Activated gamma-delta T cell treated with anti-CD3 and anti-CD28 coated beads, Interleukin-2, amount 50 U/mL, for 16 hours (primary cell): ENCODE measurements at regions not wholly inside any gene's neighbourhood (a gene's known extent, or its start where the extent isn't known, plus 50 kb on each side); places are given as distances from the start of the nearest gene placed in this dataset.
"Not testable (repeated sequence)": the region's sequence is repeated elsewhere in the genome, so short reads cannot be mapped to it uniquely, and the experiment has no call there.

Source experiments
- DNase-seq: peaks from one replicate; pipeline ENCODE4 v3.0.0-alpha.2; 2020; ENCODE audit warnings: low read depth

DNA sequence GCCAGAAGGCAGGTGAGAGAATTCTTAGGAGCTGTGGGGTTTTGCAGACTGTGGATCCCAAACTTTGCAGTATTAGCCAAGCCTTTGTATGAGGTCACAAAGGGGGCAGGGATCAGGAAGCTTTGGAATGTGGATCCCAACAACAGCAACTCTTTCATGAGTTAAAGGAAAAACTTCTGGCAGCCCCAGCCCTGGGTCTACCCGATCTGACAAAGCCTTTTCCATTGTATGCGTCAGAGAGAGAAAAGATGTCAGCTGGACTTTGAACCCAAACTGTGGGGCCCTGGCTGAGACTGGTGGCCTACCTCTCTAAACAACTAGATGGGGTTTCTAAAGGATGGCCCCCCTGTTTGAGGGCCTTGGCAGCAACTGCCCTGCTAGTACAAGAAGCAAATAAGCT, 101.8 kb upstream of the OSBPL11 start:
- DNase-seq, result not testable (repeated sequence)

DNA sequence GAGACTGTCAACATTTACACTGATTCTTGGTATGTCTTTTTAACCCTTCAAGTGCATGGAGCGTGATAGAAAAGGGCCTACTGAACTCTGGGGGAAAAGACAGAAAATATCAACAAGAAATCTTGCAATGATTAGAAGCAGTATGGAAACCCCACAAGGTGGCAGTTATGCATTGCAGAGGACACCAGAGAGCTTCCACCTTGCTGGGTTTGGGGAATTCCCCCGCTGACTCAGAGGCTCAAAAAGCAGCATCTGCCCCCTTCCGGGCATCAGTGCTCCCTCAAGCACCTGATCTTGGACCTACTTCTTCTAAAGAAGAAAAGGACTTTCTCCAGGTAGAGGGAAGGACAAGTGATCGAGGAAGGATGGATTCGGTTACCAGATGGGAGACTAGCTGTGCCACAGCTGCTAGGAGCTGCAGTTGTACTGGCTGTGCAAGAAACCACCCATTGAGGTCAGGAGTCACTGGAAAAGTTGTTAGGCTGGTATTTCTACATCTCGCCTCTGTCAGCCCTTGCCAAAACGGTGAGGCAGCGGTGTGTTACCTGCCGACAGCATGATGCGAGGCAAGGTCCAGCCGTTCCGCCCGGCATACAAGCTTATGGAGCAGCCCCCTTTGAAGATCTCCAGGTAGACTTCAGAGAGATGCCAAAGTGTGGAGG, 102.8 kb upstream of the OSBPL11 start:
- DNase-seq, result peak; percentile 13

DNA sequence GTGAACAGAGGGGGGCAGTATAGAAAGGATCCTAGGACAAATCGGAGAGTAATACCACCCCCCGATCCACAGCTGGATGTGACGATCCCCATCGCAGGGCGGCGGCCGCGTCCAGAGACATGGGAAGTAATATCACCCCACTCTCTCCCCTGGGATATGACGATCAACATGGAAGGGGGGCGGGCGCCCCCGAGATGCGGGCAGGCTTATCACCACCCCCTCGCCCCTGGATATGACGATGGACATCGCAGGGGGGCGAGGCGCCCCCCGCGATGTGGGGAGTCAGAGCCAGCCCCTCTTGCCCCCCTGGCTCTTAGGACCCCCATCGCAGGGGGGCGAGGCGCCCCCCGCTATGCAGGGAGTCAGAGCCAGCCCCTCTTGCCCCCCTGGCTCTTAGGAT, 120.4 kb upstream of the OSBPL11 start:
- DNase-seq, result no peak

DNA sequence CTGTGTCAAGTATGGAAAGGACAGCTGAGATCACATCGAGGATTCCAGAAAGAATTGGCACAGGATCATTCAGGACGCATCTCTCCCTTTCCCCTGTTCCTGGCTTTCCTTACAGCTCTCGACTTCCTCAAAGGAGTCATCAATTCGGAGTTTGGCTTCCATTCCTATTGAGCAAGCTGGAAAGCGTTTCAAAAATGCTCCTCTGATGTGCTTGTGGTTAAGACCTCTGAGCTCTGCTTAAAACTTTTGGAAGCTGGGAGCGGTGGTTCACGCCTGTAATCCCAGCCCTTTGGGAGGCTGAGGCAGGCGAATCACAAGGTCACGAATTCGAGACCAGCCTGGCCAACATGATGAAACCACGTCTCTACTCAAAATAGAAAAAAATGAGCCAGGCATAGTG, 136.9 kb upstream of the OSBPL11 start:
- DNase-seq, result not testable (repeated sequence)

DNA sequence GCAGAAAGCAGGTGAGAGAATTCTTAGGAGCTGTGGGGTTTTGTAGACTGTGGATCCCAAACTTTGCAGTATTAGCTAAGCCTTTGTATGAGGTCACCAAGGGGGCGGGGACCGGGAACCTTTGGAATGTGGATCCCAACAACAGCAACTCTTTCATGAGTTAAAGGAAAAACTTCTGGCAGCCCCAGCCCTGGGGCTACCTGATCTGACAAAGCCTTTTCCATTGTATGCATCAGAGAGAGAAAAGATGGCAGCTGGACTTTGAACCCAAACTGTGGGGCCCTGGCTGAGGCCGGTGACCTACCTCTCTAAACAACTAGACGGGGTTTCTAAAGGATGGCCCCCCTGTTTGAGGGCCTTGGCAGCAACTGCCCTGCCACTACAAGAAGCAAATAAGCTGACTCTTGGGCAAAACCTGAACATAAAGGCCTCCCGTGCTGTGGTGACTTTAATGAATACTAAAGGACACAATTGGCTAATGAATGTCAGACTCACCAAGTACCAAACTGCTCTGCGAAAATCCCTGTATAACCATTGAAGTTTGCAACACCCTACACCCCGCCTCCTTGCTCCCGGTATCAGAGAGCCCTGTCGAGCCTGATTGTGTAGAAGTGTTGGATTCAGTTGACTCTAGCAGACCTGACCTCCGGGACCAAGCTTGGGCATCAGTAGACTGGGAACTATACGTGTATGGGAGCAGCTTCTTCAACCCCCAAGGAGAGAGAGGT, 146.9 kb upstream of the OSBPL11 start:
- DNase-seq, result not testable (repeated sequence)

DNA sequence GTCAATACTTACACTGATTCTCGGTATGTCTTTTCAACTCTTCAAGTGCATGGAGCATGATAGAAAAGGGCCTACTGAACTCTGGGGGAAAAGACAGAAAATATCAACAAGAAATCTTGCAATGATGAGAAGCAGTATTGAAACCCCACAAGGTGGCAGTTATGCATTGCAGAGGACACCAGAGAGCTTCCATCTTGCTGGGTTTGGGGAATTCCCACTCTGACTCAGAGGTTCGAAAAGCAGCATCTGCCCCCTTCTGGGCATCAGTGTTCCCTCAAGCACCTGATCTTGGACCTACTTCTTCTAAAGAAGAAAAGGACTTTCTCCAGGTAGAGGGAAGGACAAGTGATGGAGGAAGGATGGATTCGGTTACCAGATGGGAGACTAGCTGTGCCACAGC, 147.5 kb upstream of the OSBPL11 start:
- DNase-seq, result peak; percentile 2

DNA sequence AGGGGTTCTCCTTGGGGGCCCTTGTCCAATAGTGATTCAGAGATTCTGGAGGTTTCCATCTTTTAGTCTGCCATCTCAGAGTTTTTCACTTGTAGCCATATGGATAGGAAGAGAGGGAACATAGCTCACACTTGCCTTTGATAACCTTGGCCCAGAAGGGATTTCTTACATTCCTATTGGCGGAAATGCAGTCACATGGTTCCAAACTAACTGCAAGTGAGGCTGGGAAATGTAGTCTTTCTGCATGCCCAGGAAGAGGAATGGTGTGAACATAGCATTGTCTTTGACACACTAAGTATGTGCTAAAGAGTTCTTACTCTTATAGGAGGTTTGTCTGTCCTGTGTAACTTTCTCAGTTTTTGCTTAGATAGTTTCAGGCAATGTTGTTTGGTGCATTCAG, 161.8 kb upstream of the OSBPL11 start:
- not testable (repeated sequence) for DNase-seq

DNA sequence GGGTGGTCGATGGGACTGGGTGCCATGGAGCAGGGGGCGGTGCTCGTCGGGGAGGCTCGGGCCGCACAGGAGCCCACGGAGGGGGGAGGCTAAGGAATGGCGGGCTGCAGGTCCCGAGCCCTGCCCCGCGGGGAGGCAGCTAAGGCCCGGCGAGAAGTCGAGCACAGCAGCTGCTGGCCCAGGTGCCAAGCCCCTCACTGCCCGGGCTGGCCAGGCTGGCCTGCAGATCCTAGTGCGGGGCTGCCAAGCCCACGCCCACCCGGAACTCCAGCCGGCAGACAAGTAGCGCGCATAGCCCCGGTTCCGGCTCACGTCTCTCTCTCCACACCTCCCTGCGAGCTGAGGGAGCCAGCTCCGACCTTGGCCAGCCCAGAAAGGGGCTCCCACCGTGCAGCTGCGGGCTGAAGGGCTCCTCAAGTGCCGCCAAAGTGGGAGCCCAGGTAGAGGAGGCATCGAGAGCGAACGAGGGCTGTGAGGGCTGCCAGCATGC, 163.4 kb upstream of the OSBPL11 start:
- DNase-seq, result not testable (repeated sequence)

DNA sequence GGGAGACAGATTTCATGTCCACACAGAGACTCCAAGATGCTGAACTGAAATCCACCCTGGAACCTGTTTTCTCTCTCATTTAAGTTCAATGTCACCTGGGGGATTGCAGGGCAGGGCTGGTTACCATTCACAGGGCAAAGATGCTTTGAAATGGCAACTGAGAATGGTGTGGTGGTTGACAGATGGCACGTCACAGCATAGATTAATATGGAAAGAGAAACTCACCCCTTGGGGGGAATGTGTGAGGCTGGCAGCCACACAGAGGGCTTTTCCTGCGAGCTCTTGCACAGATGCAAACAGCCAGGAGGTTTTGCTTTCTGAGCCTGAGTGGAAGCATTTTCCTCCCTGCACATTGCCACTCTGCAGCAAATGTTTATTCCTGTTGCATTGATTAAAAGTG, 167.3 kb upstream of the OSBPL11 start:
- DNase-seq, result not testable (repeated sequence)

DNA sequence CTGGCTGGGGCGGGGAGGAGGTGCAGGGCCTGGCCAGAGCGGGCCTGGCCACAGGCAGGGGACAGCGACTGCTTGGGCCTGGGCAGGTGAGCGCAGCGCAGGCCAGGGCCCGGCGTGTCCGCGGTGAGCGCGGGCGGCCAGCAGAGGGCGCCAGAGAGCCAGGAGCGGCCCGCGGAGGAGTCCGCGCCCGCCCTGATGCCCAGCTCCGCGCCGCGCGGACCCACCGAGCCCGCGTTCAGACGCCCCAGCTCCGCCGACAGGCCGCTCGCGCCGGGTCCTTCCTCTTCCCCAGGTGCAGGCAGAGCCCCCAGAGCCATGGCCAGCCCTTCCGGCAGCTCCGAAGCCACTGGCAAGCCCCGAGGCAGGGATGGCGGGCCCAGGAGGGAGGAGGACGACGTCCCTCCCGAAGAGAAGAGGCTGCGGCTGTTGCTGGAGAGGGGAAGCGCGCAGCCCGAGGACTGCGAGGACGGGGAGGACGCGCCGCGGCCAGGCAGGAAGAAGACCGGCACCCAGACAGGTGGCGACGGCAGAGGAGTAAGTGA, 171.1 kb upstream of the OSBPL11 start:
- peak; percentile 37 for DNase-seq

DNA sequence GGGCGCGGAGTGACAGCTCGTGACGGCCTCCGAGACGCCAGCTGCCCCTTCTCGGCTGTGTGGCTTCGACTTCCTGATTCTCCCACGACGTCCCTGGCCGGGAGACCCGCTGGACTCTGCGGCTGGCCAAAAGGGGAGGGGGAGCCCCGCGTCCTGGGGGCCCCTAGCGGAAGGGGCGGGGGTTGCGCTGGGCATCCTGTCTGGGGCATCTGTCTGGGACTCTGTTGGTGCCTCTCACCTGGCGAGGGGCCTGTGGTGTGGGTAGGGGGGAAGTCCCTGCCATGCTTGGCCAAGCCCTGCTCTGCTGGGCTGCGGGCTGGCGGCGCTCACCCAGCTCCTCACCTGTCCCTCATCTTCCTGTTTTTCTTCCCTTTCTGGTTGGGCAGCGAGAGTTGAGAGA, 171.6 kb upstream of the OSBPL11 start:
- peak; percentile 2 for DNase-seq

DNA sequence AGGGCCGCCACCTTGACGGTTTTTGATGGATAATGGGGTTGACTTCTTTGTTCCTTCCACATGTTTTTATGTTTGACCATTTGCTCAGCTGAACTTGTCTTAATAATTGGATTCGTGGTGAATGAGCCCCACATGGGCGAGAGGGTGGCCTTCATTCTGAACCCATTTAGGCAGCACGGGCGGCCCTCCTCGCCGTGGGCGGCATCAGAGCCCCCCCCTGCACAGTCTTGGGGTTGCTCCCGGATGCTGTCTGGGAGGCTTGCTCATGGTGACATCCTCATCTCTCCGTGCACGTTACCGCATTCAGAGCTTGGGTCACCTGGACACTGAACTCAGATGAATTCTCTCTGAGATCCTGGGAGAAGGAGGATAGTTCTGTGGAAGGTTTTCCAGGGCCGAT, 172.3 kb upstream of the OSBPL11 start:
- no peak for DNase-seq

DNA sequence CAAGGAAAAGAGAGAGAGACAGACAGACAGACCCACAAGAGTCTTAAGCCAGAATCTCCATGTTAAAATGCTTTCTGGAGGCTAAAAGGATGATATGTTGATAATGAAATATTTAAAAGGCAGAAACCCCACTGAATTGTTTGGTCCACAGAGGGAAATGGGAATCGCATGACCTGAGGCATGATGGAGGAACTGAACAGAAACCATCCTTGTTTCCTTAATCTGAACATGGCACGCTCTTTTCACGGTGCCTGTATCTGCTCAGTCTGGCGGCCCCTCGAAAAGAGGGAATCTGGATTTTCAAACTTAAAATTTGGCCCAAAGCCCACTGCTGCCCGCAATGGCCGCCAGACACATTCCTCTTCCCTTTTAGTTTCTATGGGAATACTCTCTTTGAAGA, 173.5 kb upstream of the OSBPL11 start:
- DNase-seq, result not testable (repeated sequence)

DNA sequence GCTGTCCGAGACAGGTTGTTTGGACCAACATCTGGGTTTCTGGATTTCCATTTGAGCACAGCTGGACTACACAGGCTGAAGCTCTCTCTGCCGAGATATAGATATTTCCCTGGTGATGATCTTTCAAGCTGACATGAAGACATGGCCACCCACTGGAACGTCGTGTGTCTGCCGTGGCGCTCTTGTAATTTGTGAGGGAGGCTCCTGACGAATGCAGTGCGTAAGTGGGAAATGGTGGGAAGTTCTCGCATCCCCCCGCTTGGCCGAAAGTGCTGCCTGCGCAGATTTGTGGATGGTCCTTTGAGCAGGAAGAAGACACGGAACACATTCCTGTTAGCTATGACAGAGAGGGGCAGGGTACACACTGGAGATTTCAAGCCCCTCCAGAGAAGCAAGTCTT, 176.2 kb upstream of the OSBPL11 start:
- not testable (repeated sequence) for DNase-seq

DNA sequence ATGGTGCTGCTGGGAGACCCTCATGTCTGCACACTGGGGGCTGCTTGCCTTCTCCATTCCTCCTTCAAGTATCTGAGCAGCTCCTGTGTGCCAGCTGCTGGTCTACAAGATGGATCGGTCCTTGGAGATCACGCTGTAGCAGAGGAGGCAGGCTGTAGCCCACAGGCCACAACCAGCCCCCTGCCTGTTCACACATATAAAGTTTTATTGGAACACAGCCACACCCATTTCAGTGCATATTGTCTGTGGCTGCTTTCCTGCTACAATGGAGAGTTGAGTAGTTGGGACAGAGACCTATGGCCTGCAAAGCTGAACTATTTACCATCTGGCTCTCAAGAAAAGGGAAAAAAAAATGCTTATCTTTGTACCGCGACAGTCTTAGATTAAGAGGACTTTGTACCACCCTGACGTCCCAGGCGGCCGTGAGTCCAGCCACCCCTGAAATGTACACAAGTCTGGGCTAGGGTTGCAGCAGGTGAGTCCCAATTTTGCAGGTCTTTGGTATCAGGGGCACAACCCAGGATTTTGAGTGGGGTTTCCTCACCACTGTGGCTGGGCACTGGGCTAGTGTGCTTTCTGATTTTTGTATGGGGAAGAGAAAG, 179.2 kb upstream of the OSBPL11 start:
- DNase-seq, result not testable (repeated sequence)

DNA sequence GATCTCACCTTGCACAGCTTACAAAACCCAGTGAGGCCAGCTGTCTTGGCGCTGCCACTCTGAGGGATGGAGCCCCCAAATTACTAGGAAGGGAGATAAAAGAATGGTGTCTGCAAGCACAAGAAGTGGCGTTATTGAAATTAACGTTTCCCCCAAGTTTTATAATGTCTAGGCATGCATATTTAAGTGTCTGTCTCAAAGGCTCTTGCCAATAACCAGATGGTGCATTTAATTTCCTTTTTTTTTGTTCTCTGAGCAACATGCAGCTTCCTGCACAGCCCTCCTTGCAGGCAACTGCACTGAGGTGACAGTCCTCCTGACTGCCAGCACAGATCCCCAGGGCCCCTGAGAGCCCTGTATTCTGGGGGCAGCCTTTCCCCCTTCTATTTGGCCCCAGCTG, 179.8 kb upstream of the OSBPL11 start:
- not testable (repeated sequence) for DNase-seq

DNA sequence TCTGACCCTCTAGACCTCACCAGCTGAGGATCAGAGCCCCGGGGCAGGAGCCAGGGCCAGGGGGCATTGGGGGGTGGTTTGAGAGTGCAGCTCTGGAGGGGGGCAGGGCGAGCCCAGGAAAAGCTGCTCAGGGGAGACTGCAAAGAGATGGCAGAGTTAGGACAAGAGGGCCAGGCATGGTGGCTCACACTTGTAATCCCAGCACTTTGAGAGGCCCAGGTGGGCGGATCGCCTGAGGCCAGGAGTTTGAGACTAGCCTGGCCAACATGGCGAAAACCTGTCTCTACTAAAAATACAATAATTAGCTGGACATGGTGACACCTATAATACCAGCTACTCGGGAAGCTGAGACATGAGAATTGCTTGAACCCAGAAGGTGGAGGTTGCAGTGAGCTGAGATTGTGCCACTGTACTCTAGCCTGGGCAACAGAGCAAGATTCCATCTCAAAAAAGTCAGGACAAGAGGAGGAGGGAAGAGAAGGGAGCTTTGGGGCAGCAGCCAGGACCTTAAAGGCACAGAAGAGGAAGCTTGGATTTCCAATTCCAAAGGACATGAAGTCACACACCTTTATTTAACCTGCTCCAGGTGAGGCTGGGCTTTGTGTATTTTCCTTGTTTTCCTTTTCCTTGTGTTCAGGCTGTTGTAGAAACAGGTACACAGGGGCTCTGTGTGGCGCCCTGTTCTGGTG, 180.5 kb upstream of the OSBPL11 start:
- not testable (repeated sequence) for DNase-seq

DNA sequence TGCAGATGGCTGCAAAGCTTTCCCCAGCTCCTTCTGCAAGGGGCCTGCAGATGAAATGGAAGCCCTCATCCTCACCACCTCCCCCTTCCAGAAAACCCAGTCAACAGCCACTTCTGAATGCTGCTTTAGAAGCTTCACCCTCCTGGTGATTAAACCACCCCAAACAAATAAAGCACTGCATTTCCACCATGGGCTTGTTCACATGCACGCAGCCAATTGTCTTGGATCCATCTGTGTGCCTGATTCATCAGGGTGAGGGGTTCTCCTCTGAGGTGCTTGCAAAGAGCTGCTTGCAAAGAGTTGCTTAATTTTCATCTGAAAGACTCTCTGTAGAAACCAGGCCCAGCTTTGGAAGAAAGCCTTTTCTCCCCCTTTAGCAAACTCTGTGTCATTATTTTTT, 184.0 kb upstream of the OSBPL11 start:
- not testable (repeated sequence) for DNase-seq

DNA sequence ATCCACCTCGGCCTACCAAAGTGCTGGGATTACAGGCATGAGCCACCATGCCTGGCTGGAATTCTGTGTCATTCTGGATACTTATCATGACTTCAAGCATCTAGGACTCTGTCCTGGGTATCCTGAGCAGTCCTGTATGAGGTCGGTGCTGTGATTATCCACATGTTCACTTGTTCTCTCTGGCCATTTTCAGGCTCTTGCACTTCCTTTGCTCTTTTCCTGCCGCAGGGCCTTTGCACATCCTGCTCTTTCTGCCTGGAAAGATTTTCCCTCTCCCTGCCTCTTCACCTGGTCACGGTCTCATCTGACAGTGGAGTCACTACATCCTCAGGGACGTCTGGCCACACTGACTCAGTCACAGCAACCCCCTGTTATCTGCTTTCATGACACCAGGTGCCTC, 184.6 kb upstream of the OSBPL11 start:
- DNase-seq, result not testable (repeated sequence)

DNA sequence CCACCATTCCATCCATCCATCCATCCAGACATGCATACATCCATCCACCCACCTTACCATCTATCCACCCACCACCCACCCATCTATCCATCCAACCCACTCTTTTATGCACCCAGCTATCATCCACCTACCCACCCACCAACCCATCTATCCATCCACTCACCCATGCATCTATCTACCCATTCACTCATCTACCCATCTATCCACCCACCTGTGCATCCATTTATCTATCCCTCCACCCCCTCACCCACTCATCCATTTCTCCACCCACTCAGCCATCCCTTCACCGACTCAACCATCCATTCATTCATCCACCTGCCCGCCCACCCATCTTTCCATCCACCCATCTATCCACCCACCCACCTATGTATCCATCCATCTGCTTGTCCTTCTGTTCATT, 186.4 kb upstream of the OSBPL11 start:
- not testable (repeated sequence) for DNase-seq

DNA sequence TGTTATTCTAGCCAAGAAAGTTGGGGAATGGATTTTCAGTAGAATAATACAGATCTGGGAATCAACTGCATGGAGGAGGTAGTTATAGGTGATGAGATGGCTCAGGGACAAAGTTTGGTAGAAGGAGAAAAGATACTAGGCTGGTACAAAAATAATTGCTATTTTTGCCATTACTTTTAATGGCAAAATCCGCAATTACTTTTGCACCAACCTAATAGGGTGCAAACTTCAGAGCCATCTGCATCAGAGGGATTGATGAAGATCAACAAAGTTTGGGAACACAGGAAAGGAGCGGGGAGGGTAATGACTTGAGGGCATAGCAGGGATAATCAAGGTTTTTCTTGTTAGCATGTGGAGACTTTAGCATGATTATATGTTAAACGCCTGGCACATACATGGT, 178.7 kb upstream of the ROPN1B start:
- DNase-seq, result not testable (repeated sequence)

DNA sequence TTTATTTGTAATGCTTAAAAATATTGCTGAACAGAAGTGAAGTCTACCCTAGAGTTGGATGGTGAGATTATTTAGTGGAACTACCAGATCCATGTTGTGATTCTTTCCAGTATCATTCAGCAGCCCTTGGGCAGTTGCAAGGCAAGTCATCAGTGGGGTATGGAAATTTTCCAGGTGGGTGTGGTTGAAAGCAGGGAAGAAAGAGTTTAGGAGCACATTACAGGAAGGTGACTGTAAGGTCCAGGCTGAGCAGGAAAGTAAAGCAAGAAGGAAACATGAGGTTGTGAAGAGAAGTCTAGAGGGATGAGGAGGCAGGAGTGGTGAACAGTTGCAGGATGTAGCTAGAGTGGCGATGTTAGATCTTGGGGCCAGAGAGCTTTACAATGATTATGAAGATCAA, 178.0 kb upstream of the ROPN1B start:
- DNase-seq, result not testable (repeated sequence)
